WTC11 (cell line): ENCODE measurements at regions not wholly inside any gene's neighbourhood (a gene's known extent, or its start where the extent isn't known, plus 50 kb on each side); places are given as distances from the start of the nearest gene placed in this dataset.

Experiments
- ATAC-seq: fragments of 200-7000 bp; cut with Tn5 transposase; 2 replicates; pipeline ENCODE4 v1.10.0; 2021; ENCODE audit warnings: mild to moderate bottlenecking, moderate library complexity
- CTCF ChIA-PET: fragments of 300-600 bp; sonication (Branson Sonifier 250); formaldehyde crosslinking; loops from one replicate; lab custom pipeline; 2021; ENCODE audit warnings: antibody characterized with exemption; lab: Charles Lee
- POLR2A ChIA-PET: fragments of 350-600 bp; sonication (Branson Sonifier 250); formaldehyde crosslinking; loops from one replicate; lab custom pipeline; 2021; ENCODE audit warnings: antibody characterized with exemption; lab: Charles Lee
- DNase-seq: peaks from one replicate; pipeline ENCODE4 v3.0.0; 2021; ENCODE audit warnings: low spot score
- H3K27ac Mint-ChIP-seq: 2 replicates; pipeline ENCODE4 v1.8.0; 2021; ENCODE audit warnings: mixed read lengths
- H3K27me3 Mint-ChIP-seq: 2 replicates; pipeline ENCODE4 v1.8.0; 2021; ENCODE audit warnings: low read depth, mild to moderate bottlenecking, moderate library complexity, mixed read lengths
- H3K36me3 Mint-ChIP-seq: 2 replicates; pipeline ENCODE4 v1.8.0; 2021; ENCODE audit warnings: mixed read lengths
- H3K4me1 Mint-ChIP-seq: 2 replicates; pipeline ENCODE4 v1.8.0; 2022; ENCODE audit warnings: mixed read lengths
- H3K4me3 Mint-ChIP-seq: 2 replicates; pipeline ENCODE4 v1.8.0; 2021; ENCODE audit warnings: mild to moderate bottlenecking, moderate library complexity, mixed read lengths
- H3K9me3 Mint-ChIP-seq: 2 replicates; pipeline ENCODE4 v1.8.0; 2021; ENCODE audit warnings: mixed read lengths
- AR ChIP-seq: fragments of 250-450 bp; sonication (Bioruptor Pico); IDR thresholded peaks from 2 replicates; pipeline ENCODE4 v1.9.0; 2021; ENCODE audit warnings: mild to moderate bottlenecking
- ATF1 ChIP-seq: sonication (generic); formaldehyde crosslinking; IDR thresholded peaks from 2 replicates; pipeline ENCODE4 v1.8.1; 2023; ENCODE audit warnings: mild to moderate bottlenecking, moderate library complexity, missing genetic modification reagents
- CBFB ChIP-seq: sonication (generic); formaldehyde crosslinking; IDR thresholded peaks from 2 replicates; pipeline ENCODE4 v1.8.1; 2022; ENCODE audit warnings: mild to moderate bottlenecking, low read depth, missing genetic modification reagents
- CDX4 ChIP-seq: fragments of 250-450 bp; sonication (Bioruptor Pico); IDR thresholded peaks from 2 replicates; pipeline ENCODE4 v1.9.0; 2021; ENCODE audit warnings: moderate library complexity, mild to moderate bottlenecking, inconsistent platforms, borderline replicate concordance
- CREB1 ChIP-seq: sonication (generic); formaldehyde crosslinking; IDR thresholded peaks from 2 replicates; pipeline ENCODE4 v1.8.0; 2023; ENCODE audit warnings: mild to moderate bottlenecking, missing genetic modification reagents
- E2F1 ChIP-seq: sonication (generic); formaldehyde crosslinking; IDR thresholded peaks from 2 replicates; pipeline ENCODE4 v1.8.0; 2022; ENCODE audit warnings: mild to moderate bottlenecking, missing genetic modification reagents
- EMX1 ChIP-seq: fragments of 250-450 bp; sonication (Bioruptor Pico); IDR thresholded peaks from 2 replicates; pipeline ENCODE4 v1.8.0; 2021; ENCODE audit warnings: mild to moderate bottlenecking
- ETV6 ChIP-seq: sonication (generic); formaldehyde crosslinking; IDR thresholded peaks from 2 replicates; pipeline ENCODE4 v1.8.1; 2022; ENCODE audit warnings: mild to moderate bottlenecking, missing genetic modification reagents
- FOXK1 ChIP-seq: sonication (generic); formaldehyde crosslinking; IDR thresholded peaks from 2 replicates; pipeline ENCODE4 v1.8.0; 2022; ENCODE audit warnings: mild to moderate bottlenecking, moderate library complexity, missing genetic modification reagents
- FOXP4 ChIP-seq: sonication (generic); formaldehyde crosslinking; IDR thresholded peaks from 2 replicates; pipeline ENCODE4 v1.8.0; 2022; ENCODE audit warnings: mild to moderate bottlenecking, missing genetic modification reagents
- GABPB1 ChIP-seq: sonication (generic); formaldehyde crosslinking; IDR thresholded peaks from 2 replicates; pipeline ENCODE4 v1.8.1; 2023; ENCODE audit warnings: mild to moderate bottlenecking, missing genetic modification reagents
- HMGXB4 ChIP-seq: sonication (generic); formaldehyde crosslinking; IDR thresholded peaks from 2 replicates; pipeline ENCODE4 v1.8.1; 2023; ENCODE audit warnings: mild to moderate bottlenecking, moderate library complexity, missing genetic modification reagents
- IRF1 ChIP-seq: sonication (generic); formaldehyde crosslinking; IDR thresholded peaks from 2 replicates; pipeline ENCODE4 v1.8.0; 2023; ENCODE audit warnings: missing genetic modification reagents
- KAT7 ChIP-seq: sonication (generic); formaldehyde crosslinking; IDR thresholded peaks from 2 replicates; pipeline ENCODE4 v1.8.1; 2023; ENCODE audit warnings: missing genetic modification reagents, mild to moderate bottlenecking, borderline replicate concordance
- MAX ChIP-seq: sonication (generic); formaldehyde crosslinking; IDR thresholded peaks from 2 replicates; pipeline ENCODE4 v1.8.0; 2022; ENCODE audit warnings: mild to moderate bottlenecking, missing genetic modification reagents
- MLX ChIP-seq: sonication (generic); formaldehyde crosslinking; IDR thresholded peaks from 2 replicates; pipeline ENCODE4 v1.8.1; 2023; ENCODE audit warnings: mild to moderate bottlenecking, missing genetic modification reagents, moderate library complexity
- MYBL2 ChIP-seq: sonication (generic); formaldehyde crosslinking; IDR thresholded peaks from 2 replicates; pipeline ENCODE4 v1.8.1; 2023; ENCODE audit warnings: mild to moderate bottlenecking, moderate library complexity, missing genetic modification reagents
- PRRX2 ChIP-seq: fragments of 250-450 bp; sonication (Bioruptor Pico); IDR thresholded peaks from 2 replicates; pipeline ENCODE4 v1.8.0; 2021; ENCODE audit warnings: mild to moderate bottlenecking
- RELA ChIP-seq: sonication (generic); formaldehyde crosslinking; IDR thresholded peaks from 2 replicates; pipeline ENCODE4 v1.8.1; 2022; ENCODE audit warnings: missing genetic modification reagents, mild to moderate bottlenecking, borderline replicate concordance
- RORB ChIP-seq: fragments of 250-450 bp; sonication (Bioruptor Pico); IDR thresholded peaks from 2 replicates; pipeline ENCODE4 v1.9.0; 2021; ENCODE audit warnings: mild to moderate bottlenecking
- TCF7 ChIP-seq: sonication (generic); formaldehyde crosslinking; IDR thresholded peaks from 2 replicates; pipeline ENCODE4 v1.8.0; 2022; ENCODE audit warnings: mild to moderate bottlenecking, low read depth, missing genetic modification reagents, moderate library complexity
- TEAD1 ChIP-seq: sonication (generic); formaldehyde crosslinking; IDR thresholded peaks from 2 replicates; pipeline ENCODE4 v1.8.0; 2022; ENCODE audit warnings: mild to moderate bottlenecking, missing genetic modification reagents
- ZNF219 ChIP-seq: sonication (generic); formaldehyde crosslinking; IDR thresholded peaks from 2 replicates; pipeline ENCODE4 v1.8.0; 2023; ENCODE audit warnings: missing genetic modification reagents, mild to moderate bottlenecking, borderline replicate concordance
- ZNF317 ChIP-seq: sonication (generic); formaldehyde crosslinking; IDR thresholded peaks from 2 replicates; pipeline ENCODE4 v1.8.1; 2023; ENCODE audit warnings: low read depth, mild to moderate bottlenecking, moderate library complexity, missing genetic modification reagents, borderline replicate concordance
- ZNF416 ChIP-seq: fragments of 250-450 bp; sonication (Bioruptor Pico); IDR thresholded peaks from 2 replicates; pipeline ENCODE4 v1.9.0; 2021; ENCODE audit warnings: mild to moderate bottlenecking, inconsistent platforms
- ZSCAN18 ChIP-seq: fragments of 250-450 bp; sonication (Bioruptor Pico); IDR thresholded peaks from 2 replicates; pipeline ENCODE4 v2.1.2; 2022; ENCODE audit warnings: mild to moderate bottlenecking, moderate library complexity

- DNase-seq (no peak), ATAC-seq (no peak)
- ChIA-PET CTCF (no interaction called here), POLR2A (no interaction called here)
- Mint-ChIP-seq H3K27me3 (no peaks in the 10 kb centered on the region; the same call in 1 of the 2 replicates), H3K4me1 (peaks cover 17% of the 10 kb centered on the region), H3K36me3 (peaks cover 12% of the 10 kb centered on the region), H3K4me3 (no peak overlapping the region), H3K27ac (no peak overlapping the region), H3K9me3 (peaks cover 24% of the 10 kb centered on the region)
- TF ChIP-seq GABPB1 (CRISPR knock-in tag): no peak
- no peak for TF ChIP-seq TCF7 (CRISPR knock-in tag)
- TF ChIP-seq AR (CRISPR knock-in tag): no peak
- no peak for TF ChIP-seq CDX4
- no peak for TF ChIP-seq E2F1
- TF ChIP-seq TEAD1: no peak
- TF ChIP-seq CREB1 (CRISPR knock-in tag): no peak
- no peak for TF ChIP-seq IRF1
- no peak for TF ChIP-seq FOXP4 (CRISPR knock-in tag)
- no peak for TF ChIP-seq RELA (CRISPR knock-in tag)
- TF ChIP-seq ETV6 (CRISPR knock-in tag): no peak
- no peak for TF ChIP-seq ZSCAN18 (CRISPR knock-in tag)
- TF ChIP-seq MYBL2: no peak
- TF ChIP-seq CBFB (CRISPR knock-in tag): no peak
- TF ChIP-seq RORB (CRISPR knock-in tag): no peak
- no peak for TF ChIP-seq FOXK1 (CRISPR knock-in tag)
These were observed 614.5 kb upstream of the LCORL start for GRCh38 chr4:18636001-18636585.

GRCh38 chr4:18635531-18635930 is 614.0 kb upstream of the LCORL start:
- no peak for ATAC-seq
- CTCF ChIA-PET: no interaction called here
- Mint-ChIP-seq H3K27me3 (no peaks in the 10 kb centered on the region; the same call in 1 of the 2 replicates), H3K9me3 (peaks cover 25% of the 10 kb centered on the region), H3K36me3 (peaks cover 15% of the 10 kb centered on the region), H3K4me3 (no peak overlapping the region), H3K27ac (no peak overlapping the region), H3K4me1 (peaks cover 15% of the 10 kb centered on the region)
- POLR2A ChIA-PET: no interaction called here
- no peak for DNase-seq
- TF ChIP-seq MLX (CRISPR knock-in tag) (no peak), TEAD1 (no peak), PRRX2 (CRISPR knock-in tag) (no peak), ZNF219 (no peak), ATF1 (CRISPR knock-in tag) (no peak), ZNF317 (CRISPR knock-in tag) (no peak), MAX (no peak), EMX1 (no peak), KAT7 (no peak), ZNF416 (CRISPR knock-in tag) (no peak), HMGXB4 (no peak)
